Coronary artery (tissue), 2 donors: ENCODE measurements at regions not wholly inside any gene's neighbourhood (a gene's known extent, or its start where the extent isn't known, plus 50 kb on each side); places are given as distances from the start of the nearest gene placed in this dataset.
"Not testable (repeated sequence)": the region's sequence is repeated elsewhere in the genome, so short reads cannot be mapped to it uniquely, and the experiment has no call there.

Experiments
- DNase-seq: peaks from one replicate; pipeline ENCODE4 v3.0.0-alpha.2; 2017; ENCODE audit warnings: low spot score
- H3K27ac ChIP-seq, 2 donors: fragments of 200-600 bp; sonication (generic); one replicate each; pipeline ENCODE4 v1.5.1; 2016 to 2019
- H3K4me3 ChIP-seq: fragments of 200-600 bp; sonication (generic); 2 replicates; pipeline ENCODE4 v1.5.1; 2016; ENCODE audit warnings: mild to moderate bottlenecking, moderate library complexity
- CTCF ChIP-seq: fragments of 200-600 bp; sonication (generic); IDR thresholded peaks from one replicate; pipeline ENCODE4 v1.5.1; 2019; ENCODE audit warnings: antibody characterized with exemption

DNA sequence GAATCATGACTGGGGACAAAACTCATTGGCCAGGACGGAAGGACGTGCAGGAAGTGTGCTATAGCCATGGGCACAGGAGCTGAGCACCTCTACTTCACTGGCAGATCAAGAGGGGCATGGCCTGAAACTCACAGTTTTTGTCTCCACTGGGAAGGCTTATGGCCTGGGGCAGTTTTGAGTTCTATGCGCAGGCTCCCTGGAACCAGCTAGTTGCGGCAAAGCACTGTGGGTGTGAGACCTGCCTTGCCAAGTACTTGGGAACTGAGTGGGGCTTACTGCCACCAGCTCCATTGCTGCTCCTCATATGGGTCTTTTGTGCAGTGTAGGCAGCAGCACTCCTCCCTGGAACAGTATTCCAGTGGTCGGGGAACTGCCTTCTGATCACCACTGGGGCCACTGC, 282.6 kb upstream of the EYS start:
- TF ChIP-seq CTCF = no peak
- Histone ChIP-seq H3K27ac (no peak overlapping the region), H3K4me3 (no peak overlapping the region)
- no peak for DNase-seq

DNA sequence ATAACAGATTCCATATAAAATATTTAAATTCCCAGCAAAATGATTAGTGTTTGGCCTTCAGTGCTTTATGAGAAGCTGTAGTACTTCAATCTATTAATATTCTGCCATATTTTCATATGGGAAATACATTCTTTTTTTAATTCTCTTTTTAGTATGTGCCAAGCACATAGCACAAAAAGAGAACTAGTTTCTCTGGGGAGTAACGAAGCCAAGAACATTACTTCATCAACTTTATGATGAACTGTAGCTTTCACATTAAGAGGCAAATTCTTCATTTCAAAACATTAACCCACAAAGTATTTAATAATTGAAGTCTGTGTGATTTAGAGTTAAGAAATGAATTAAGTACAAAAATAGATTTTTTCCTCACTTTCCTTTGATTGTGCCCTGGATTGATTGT, 281.0 kb upstream of the EYS start:
- no peak overlapping the region for H3K27ac ChIP-seq
- no peak for DNase-seq
- no peak for TF ChIP-seq CTCF
- H3K4me3 ChIP-seq = no peak overlapping the region

DNA sequence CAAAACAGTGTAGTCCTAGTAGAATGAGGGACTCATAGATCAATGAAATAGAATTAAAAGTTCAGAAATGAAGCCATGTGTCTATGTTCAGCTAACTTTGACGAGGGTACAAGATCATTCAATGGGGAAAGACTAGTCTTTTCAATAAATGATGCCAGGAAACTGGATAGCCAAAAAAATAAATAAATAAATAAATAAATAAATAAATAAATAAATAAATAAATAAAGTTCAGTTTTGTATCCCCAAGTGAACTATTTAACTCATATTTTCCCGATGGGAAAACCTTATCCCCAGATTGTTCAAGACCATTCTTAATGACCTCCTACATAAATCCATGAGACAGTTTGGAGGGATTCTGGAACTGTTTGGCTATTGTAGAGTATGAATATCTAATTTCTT, 277.1 kb upstream of the EYS start:
- no peak overlapping the region for H3K27ac ChIP-seq
- H3K4me3 ChIP-seq = no peak overlapping the region
- TF ChIP-seq CTCF = no peak
- DNase-seq = no peak

DNA sequence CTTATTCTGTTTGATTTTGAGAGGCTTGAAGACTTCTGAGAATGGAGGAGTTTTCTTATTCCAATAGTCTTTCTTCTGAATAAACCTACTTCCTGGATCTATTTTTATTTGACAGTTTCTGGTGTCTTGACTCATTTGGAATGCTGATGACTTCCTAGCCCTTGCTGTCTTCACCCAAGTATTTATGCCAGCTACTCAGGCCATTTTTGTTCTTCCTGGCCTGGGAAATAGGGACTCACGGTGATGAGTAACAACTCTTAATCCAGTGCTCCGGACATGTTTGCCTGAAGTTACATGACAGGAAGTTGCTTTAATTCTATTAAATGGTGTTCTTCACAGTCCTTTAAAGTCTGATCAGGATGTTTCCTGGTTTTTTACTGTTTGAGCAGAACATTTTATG, 272.1 kb upstream of the EYS start:
- DNase-seq = no peak
- TF ChIP-seq CTCF = no peak
- no peak overlapping the region for H3K4me3 ChIP-seq

DNA sequence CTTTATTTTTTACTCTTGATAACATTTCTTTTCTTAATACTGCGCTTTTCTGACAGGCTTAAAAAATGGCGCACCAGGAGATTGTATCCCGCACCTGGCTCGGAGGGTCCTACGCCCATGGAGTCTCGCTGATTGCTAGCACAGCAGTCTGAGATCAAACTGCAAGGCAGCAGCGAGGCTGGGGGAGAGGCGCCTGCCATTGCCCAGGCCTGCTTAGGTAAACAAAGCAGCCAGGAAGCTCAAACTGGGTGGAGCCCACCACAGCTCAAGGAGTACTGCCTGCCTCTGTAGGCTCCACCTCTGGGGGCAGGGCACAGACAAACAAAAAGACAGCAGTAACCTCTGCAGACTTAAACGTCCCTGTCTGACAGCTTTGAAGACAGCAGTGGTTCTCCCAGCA, 264.2 kb upstream of the EYS start:
- H3K27ac ChIP-seq, H3K4me3 ChIP-seq, DNase-seq: not testable (repeated sequence)

More for the DNA sequence above, 272.1 kb upstream of the EYS start:
- no peak overlapping the region for H3K27ac ChIP-seq

DNA sequence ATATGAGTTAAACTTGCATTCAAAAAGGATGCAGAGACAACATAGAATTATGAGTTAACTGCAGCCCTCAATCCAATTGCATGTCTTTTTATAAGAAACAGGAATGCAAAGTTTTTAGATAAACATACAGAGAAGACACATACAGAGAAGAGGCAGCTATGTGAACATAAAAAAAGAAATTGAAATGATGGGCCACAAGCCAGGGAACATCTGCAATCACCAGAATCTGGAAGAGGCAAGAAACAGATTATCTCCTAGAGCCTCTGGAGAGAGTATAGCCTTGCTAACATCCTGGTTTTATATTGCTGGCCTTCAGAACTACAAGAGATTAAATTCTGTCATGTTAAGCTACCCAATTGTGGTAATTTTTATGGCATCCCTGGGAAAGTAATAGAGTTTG, 257.2 kb upstream of the EYS start:
- no peak for DNase-seq

GRCh38 chr6:65955034-65955433, 248.0 kb upstream of the EYS start:
- H3K4me3 ChIP-seq = no peak overlapping the region
- no peak overlapping the region for H3K27ac ChIP-seq
- DNase-seq = no peak
- TF ChIP-seq CTCF = no peak

More for the DNA sequence above, 257.2 kb upstream of the EYS start:
- H3K27ac ChIP-seq = no peak overlapping the region
- TF ChIP-seq CTCF = no peak
- H3K4me3 ChIP-seq = no peak overlapping the region

- DNase-seq = no peak
- Histone ChIP-seq H3K27ac (no peak overlapping the region), H3K4me3 (no peak overlapping the region)
- no peak for TF ChIP-seq CTCF
These were observed 241.0 kb upstream of the EYS start for GRCh38 chr6:65948062-65948461.
